Posterior vena cava (tissue), 2 donors: ENCODE measurements at regions not wholly inside any gene's neighbourhood (a gene's known extent, or its start where the extent isn't known, plus 50 kb on each side); places are given as distances from the start of the nearest gene placed in this dataset.

ENCODE experiments used
- DNase-seq: peaks from one replicate; pipeline ENCODE4 v3.0.0-alpha.2; 2020; ENCODE audit warnings: low spot score
- intact Hi-C, 2 donors: fragments of 100-400 bp; cut with DNase I; formaldehyde crosslinking; loops; one replicate each; pipeline versions ENCODE4 v1.14.1 to v1.14.2; 2022 to 2023
- donor health status: DM: yes; HTN: yes; CAD: no.
- donor health status: DM: yes; HTN: yes; CAD: no.

DNA sequence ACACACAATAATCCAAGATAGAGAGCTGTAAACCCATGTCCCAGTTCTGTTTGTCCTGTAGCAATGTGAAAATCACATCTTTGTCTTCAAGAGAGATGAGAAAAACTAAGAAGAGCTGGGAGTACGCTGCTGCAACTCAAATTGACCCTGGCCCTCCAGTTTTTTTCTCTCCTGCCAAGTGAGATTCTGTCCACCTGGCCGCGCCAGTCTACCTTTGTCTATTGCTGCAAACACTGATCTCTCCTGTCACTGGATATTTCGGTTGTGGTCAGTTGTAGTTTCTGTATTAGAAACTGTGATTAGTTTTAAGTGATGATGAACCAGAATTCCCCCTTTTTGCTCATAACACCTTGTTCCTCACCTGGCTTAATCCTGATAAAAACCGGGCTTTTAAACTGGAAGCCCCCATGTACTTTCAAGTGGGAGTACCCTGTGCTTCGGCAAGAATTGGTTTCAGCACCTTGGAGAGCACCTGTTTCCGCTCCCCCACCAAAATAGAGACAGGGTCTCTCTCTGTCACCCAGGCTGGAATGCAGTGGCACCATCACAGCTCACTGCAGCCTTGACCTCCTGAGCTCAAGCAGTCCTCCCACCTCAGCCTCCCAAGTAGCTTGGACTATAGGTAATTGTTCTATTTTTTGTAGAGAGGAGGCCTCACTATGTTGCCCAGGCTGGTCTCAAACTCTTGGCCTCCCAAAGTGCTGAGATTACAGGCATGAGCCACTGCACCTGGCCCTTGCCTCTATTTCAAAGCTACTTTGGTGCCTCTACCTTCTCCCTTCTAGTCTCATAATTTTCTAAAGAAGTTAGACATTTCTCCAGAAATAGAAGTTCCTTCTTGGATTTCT, 156.8 kb downstream of the PHETA1 start:
- intact Hi-C loops = no loop called here
- DNase-seq = no peak

DNA sequence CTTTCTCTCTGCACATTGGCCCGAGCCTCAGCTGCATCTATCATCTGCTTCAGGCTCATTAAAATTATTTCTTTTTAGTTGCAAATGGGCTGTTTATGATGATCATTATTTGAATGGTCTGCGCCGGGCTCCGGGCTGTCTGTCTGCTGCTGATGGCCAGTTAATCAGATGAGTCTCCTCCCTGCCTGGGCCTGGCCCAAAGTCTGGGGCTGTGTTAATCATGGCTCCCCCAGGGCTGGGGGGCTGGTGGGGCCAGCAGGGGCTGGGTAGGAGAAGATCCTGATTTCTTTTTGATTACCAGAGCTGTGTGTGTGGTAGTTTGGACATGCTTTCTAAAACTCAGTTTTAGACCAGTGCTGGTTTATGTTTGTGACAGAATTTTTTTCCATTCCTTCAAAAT, 159.1 kb downstream of the PHETA1 start:
- no peak for DNase-seq
- intact Hi-C loops = no loop called here

DNA sequence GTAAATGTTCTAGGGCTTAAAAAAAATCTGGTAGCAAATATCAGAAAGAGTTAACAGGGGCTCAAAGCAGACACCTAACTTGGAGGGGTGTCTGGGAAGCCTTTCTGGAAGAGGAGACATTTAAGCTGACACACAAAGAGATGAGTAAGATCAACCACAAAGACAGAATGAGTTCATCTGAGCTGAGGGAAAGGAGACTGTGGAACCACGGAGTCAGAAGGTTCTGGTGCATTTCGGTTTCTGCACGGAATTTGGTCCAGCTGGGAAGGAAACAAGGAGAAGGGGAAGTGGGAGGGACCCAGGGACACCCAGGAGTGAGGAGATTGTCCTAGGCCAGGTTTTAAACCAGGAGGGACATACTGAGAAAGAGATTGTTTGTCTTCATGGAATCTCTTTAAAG, 161.1 kb downstream of the PHETA1 start:
- DNase-seq = no peak

GRCh38 chr12:111204788-111205241, 164.1 kb downstream of the PHETA1 start:
- intact Hi-C loops = no loop called here
- no peak for DNase-seq

More for the DNA sequence above, 161.1 kb downstream of the PHETA1 start:
- intact Hi-C loops = no loop called here

DNA sequence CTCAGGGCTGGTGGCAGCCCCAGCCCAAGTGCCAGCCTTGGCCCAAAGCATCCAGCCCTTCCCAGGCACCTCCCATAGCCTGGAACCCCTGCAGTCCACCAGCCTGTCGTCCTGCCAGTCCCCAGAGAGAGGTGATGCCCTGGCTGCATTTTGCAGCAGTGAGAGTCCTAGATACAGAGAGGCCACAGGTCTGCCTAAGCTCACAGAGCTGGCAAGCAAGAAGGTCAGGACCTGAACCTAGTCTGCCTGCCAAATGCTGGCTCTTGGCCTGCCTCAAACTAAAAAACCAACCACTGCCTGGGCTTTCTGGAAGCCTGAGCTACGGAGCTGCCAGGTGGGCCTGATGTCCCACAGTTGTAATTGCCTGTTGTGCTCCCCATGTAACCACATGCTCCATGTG, 164.9 kb downstream of the PHETA1 start:
- intact Hi-C loops = no loop called here
- no peak for DNase-seq

DNA sequence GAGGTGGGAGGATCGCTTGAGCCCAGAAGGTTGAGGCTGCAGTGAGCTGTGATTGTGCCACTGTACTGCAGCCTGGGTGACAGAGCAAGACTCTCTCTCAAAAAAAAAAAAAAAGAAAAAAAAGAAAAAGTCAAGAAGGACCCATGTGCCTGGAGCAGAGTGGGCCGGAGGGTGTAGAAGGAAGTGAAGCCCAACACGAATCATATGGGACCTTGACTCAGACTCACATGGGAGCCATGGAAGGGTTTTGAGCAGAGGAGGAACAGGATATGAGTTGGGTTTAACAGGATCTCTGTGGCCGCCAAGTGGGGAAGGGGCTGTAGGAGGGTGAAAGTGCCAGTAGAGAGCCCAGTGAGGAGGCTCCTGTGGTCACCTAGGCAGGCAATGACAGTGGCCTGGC, 165.4 kb downstream of the PHETA1 start:
- intact Hi-C loops = no loop called here
- DNase-seq = no peak

DNA sequence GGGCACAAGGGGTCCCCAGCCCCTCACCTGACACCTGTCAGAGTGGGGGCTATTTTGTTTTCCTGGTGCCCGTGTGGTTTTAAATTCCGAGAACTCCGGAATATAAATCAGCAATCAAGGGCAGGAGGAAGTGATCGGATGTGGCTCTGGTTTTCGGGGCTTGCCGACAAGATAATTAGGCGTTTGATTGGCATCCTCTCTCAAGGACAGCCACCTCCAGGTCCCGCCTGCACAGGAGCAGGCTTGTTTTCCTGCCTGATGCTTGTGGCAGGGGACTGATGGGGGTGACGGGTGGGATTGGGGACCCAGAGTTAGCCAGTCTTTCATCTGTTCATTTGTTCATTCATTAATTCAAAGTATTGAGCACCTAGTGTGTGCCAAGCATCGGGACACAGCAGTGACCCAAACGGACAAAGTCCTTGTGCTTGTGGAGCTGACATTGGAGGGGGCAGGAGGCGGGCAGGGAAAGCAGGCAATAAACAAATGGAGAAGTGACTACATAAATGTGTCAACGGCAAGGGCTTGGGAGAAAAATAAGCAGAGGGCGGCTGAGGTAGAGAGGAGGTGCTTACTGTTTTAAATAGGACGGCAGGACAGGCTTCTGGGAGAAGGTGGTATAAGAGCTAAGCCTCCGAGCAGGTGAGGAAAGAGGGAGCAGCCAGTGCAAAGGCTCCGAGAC, 166.5 kb downstream of the PHETA1 start:
- no peak for DNase-seq
- intact Hi-C loops = no loop called here

DNA sequence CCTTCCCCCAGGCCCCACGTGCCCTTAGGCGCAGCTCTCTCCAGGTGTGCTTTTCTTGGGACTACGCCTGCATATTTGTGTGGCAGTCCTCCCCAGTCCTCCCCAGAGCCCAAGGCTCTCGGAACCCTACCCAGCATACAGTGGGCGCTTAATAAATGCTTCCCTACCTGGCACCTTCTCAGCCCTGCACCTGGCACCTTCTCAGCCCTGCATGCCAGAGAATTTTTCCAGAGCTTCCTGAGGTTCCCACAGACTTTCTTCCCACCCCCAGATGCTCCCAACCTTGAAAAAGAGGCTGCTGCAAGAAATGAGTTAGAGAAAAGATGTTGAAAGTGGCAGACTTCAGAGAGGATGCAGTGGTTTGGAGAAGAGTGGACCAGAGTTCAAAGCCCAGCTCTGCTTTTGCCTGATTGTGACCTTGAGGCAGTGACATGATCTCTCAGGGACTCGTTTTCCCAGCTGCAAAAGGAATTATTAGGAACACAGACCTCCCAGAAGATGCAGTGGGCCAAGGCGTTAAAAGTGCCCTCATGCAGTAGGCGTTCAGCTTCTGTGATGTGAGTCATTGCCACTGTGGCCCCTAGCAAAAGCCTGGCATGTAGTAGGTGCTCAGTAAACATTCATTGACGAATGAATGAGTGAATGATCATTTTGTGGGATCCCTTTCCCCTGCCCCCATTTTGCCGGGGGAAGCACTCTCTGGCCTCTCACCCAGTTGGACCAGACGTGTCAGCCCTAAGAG, 167.2 kb downstream of the PHETA1 start:
- intact Hi-C loops = no loop called here
- no peak for DNase-seq

- DNase-seq = no peak
- intact Hi-C loops = no loop called here
These were observed 167.9 kb downstream of the PHETA1 start for GRCh38 chr12:111201036-111201435.

DNA sequence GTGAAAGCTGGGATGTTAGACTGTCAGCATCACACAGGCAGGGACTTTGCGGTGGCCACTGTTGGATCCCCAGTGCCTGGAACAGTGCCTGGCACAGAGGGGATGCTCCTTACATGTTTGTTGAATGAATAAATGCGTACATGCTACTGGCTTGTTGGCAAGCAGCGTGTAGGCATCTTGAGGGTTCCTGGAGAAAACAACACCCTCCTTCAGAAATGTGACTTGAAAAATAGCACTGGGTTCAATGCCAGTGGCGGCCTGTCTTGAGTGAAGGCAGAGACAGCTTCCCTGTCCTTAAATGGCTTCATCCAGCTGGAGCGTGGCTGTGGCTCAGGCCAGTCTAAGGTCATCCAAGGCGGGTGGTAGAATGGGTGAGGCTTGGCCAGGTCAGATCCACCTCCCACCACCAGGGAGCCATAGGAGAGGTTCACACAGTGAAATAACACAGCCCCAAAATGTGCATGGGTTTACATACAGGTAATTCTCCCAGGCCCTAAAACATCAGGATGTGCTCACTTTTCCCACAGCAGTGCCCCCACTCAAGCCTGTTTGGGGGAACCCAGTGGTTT, 171.4 kb downstream of the PHETA1 start:
- no peak for DNase-seq
- intact Hi-C loops = no loop called here

DNA sequence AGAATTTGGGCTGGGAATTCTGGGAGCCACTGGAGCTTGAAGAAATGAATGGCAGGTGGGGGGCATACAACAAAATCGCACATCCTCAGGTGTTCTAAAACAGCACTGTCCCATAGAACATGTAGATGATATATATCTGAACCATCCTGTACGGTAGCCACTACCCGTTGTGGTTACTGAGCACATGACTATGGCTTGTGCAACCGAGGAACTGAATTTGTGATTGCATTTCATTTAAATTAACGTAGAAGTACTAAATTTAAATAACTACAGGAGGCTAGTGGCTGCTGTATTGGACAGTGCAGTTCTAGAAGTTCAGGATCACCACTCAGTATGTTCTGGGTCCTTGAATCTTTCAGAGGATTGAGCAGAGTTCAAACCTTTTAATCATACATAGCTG, 172.4 kb downstream of the PHETA1 start:
- intact Hi-C loops = no loop called here
- DNase-seq = no peak

- intact Hi-C loops = no loop called here
- DNase-seq = no peak
These were observed 173.6 kb downstream of the PHETA1 start for GRCh38 chr12:111195316-111195715.

DNA sequence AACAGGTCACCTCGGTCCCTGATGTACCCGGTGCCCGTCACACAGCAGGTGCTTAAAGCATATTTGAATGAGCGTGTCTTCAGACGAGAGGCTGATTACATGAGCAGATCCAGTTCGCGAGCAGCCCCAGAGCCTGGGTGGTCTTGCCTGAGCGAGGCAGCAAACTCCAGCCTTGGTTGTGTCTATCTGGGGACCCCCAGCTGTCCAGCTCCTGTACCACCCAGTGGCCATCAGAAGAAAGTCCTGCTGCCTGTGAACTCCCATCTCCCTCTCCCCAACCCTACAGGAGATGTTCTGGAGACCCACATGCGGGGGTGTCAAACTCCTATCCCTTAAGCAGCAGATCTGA, 174.2 kb downstream of the PHETA1 start:
- intact Hi-C loops = no loop called here
- DNase-seq = no peak

GRCh38 chr12:111193977-111194702, 174.8 kb downstream of the PHETA1 start:
- DNase-seq = no peak
- intact Hi-C loops = no loop called here

DNA sequence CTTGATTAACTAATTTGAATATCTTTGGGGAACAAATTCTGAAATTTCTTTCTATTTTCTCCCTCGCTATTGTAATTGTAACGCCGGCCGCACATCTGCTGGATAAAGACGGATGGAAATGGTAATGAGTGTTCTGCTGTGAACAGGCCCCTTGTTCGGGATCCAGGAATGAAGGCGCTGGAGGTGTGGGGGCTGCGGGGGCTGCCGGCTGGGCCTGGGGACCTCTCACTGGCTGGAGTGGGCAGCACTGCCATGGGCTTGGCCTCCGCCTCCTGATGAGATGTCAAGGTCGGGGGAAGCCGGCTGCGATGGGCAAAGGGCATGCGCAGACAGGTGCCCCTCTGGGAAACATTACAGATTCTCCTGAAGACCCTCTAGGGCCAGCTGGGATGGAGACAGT, 175.4 kb downstream of the PHETA1 start:
- intact Hi-C loops = no loop called here
- DNase-seq = no peak

- no peak for DNase-seq
- intact Hi-C loops = no loop called here
These were observed 175.8 kb downstream of the PHETA1 start for GRCh38 chr12:111193067-111193466.

DNA sequence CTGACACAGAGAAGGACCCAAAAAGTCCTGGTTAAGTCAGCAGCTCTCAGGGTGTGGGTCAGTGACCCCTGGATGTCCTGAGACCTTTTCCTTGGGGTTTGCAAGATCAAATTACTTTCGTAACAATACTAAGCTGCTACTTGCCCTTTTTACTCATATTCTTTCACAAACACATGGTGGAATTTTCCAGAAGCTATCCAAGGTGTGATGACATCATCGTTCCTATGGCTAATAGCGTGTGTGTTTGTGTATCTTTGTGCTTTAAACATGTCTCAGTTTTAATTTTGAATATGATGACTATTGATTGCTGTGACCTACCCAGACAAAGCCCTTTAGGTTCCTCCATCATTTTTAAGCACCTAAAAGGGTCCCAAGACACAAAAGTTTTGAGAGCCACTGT, 176.2 kb downstream of the PHETA1 start:
- intact Hi-C loops = no loop called here
- DNase-seq = no peak

DNA sequence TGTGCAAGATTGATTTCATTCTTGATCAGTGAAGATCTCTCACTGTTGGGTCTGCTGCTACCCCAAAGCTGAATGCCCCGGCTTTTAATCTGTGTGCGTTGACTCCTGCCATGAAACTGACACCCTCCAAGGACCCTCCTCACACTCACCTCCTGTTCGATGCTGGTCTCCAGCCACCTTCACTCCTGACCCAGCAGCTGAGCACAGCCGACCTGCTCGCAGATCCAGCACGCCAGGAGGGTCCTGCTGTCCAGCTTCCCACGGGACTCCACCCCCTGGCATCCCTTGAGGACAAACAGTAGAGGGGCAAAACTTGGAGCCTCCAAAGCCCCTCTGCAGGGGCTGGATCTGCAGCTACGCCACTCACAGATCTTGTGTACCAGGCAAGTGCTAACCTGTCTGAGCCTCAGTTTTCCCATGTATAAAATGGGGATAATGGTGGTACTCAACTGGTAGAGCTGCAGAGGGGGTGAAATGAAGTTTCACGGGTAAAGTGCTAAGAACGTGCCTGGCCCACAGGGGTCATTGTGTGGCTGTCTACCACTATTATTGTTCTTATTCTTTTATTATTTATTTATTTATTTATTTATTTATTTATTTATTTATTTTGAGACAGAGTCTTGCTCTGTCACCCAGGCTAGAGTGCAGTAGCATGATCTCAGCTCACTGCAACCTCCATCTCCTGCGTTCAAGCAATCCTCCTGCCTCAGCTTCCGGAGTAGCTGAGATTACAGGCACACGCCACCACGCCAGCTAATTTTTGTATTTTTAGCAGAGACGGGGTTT, 178.0 kb downstream of the PHETA1 start:
- DNase-seq = no peak
- intact Hi-C loops = no loop called here

DNA sequence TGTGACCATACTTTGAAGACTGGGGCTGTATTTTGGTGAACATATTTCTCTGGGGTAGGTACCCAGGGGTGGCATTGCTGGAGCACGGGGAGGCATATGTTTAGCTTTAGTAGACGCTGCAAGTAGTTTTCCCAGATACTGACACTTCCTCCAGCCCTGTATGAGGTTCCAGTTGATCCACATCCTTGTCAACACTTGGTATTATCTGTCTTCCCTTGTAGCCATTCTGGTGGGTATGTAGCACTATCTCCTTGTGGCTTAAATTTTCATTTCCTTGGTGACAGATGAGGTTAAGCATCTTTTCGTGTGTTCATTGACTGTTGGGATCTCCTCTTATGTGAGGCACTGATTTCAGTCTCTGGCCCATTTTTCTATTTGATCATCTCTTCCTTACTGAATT, 179.1 kb downstream of the PHETA1 start:
- intact Hi-C loops = no loop called here

More for the DNA sequence above, 179.1 kb downstream of the PHETA1 start:
- no peak for DNase-seq
